GM12878 (cell line): ENCODE measurements at regions not wholly inside any gene's neighbourhood (a gene's known extent, or its start where the extent isn't known, plus 50 kb on each side); places are given as distances from the start of the nearest gene placed in this dataset.

Experiments
- ATAC-seq: fragments of 200-7000 bp; cut with Tn5 transposase; 3 replicates; pipeline ENCODE4 v1.9.1; 2020; ENCODE audit warnings: mild to moderate bottlenecking, moderate library complexity
- BruUV-seq: library from RNA; stranded (reverse); fragments of 400-500 nt; replicated peaks from 2 replicates; lab custom pipeline; 2021; lab: Mats Ljungman, UMichigan
- CTCF ChIA-PET: fragments of 300-600 bp; sonication (Branson Sonifier 250); formaldehyde crosslinking; extraction: SDS; loops from one replicate; lab custom pipeline; 2021; ENCODE audit warnings: inconsistent platforms; lab: Yijun Ruan, JAX
- POLR2A ChIA-PET: fragments of 350-600 bp; formaldehyde crosslinking; extraction: SDS; loops from one replicate; lab custom pipeline; 2021; ENCODE audit warnings: inconsistent platforms; lab: Charles Lee
- RAD21 ChIA-PET: fragments of 300-600 bp; sonication (Branson Sonifier 250); formaldehyde crosslinking; loops from one replicate; lab custom pipeline; 2023; ENCODE audit warnings: antibody characterized with exemption; ENCODE audit not compliant: unreplicated experiment; lab: Charles Lee
- SMC1A ChIA-PET: fragments of 300-600 bp; sonication (Branson Sonifier 250); formaldehyde crosslinking; loops from one replicate; lab custom pipeline; 2023; ENCODE audit not compliant: unreplicated experiment, uncharacterized antibody; lab: Charles Lee
- DNase-seq: peaks from one replicate; pipeline ENCODE4 v3.0.0-alpha.2; 2011; ENCODE audit warnings: low read depth, low spot score
- FAIRE-seq: peaks from 3 replicates; lab custom pipeline; 2011; peaks lifted over from hg19 to GRCh38; lab: Jason Lieb, UNC
- H2AFZ ChIP-seq: 2 replicates; pipeline ENCODE4 v1.6.0; 2011; ENCODE audit warnings: low read depth, low read length, control low read depth; ENCODE audit not compliant: control insufficient read depth
- H3K27ac ChIP-seq: 2 replicates; pipeline ENCODE4 v1.5.1; 2011; ENCODE audit warnings: control low read depth; ENCODE audit not compliant: control insufficient read depth, insufficient read depth
- H3K27me3 ChIP-seq, 2 experiments: replicated peaks in 1 of 2; 2 replicates each; pipeline versions ENCODE4 v1.6.0 to v1.6.1; 2011; ENCODE audit warnings: low read length in 1 of 2; ENCODE audit not compliant: control insufficient read depth in 2 of 2, insufficient read depth in 2 of 2
- H3K36me3 ChIP-seq, 2 experiments: 2 replicates each; pipeline ENCODE4 v1.5.1; 2011; ENCODE audit warnings: low read length in 1 of 2; ENCODE audit not compliant: control insufficient read depth in 2 of 2, insufficient read depth in 2 of 2
- H3K4me1 ChIP-seq: 2 replicates; pipeline ENCODE4 v1.6.1; 2011; ENCODE audit warnings: mild to moderate bottlenecking, low read length, moderate library complexity, mixed read lengths; ENCODE audit not compliant: control insufficient read depth, insufficient read depth
- H3K4me2 ChIP-seq: 2 replicates; pipeline ENCODE4 v1.6.0; 2011; ENCODE audit warnings: control low read depth; ENCODE audit not compliant: control insufficient read depth, insufficient read depth
- H3K4me3 ChIP-seq: fragments of 200-600 bp; sonication (generic); 2 replicates; pipeline ENCODE4 v1.5.1; 2016
- H3K79me2 ChIP-seq: 2 replicates; pipeline ENCODE4 v1.6.0; 2011; ENCODE audit warnings: low read length; ENCODE audit not compliant: control insufficient read depth, insufficient read depth
- H3K9ac ChIP-seq: 2 replicates; pipeline ENCODE4 v1.8.0; 2011; ENCODE audit warnings: low read length, control low read depth, mixed read lengths; ENCODE audit not compliant: control insufficient read depth, insufficient read depth
- H3K9me3 ChIP-seq: replicated peaks from 3 replicates; pipeline ENCODE4 v1.5.1; 2011; ENCODE audit warnings: mild to moderate bottlenecking, low read length; ENCODE audit not compliant: control insufficient read depth, insufficient read depth
- H4K20me1 ChIP-seq: 2 replicates; pipeline ENCODE4 v1.6.0; 2011; ENCODE audit not compliant: control insufficient read depth, insufficient read depth
- ETV6 ChIP-seq, 2 experiments: fragments of 450-650 bp in 1 of 2; IDR thresholded peaks in 1 of 2; conservative IDR thresholded peaks in 1 of 2; 2 replicates each; pipeline ENCODE4 v1.6.1; 2014; ENCODE audit warnings: antibody characterized with exemption in 1 of 2, borderline replicate concordance in 1 of 2, low read depth in 1 of 2, mild to moderate bottlenecking in 1 of 2, moderate library complexity in 1 of 2
- HCFC1 ChIP-seq: fragments of 150-350 bp; IDR thresholded peaks from 2 replicates; pipeline ENCODE4 v1.6.1; 2014; ENCODE audit warnings: low read length
- KAT2A ChIP-seq: conservative IDR thresholded peaks from 2 replicates; pipeline ENCODE4 v1.6.1; 2011; ENCODE audit warnings: low read depth, low read length; ENCODE audit not compliant: control insufficient read depth
- MTA3 ChIP-seq: IDR thresholded peaks from 2 replicates; pipeline ENCODE4 v1.6.1; 2012; ENCODE audit warnings: low read length, inconsistent platforms, borderline replicate concordance
- MXI1 ChIP-seq: fragments of 150-350 bp; IDR thresholded peaks from 2 replicates; pipeline ENCODE4 v1.6.1; 2011; ENCODE audit warnings: low read depth, mild to moderate bottlenecking, inconsistent platforms, low read length, improper control_type of control experiment
- RAD21 ChIP-seq: IDR thresholded peaks from 2 replicates; pipeline ENCODE4 v1.6.1; 2011; ENCODE audit warnings: mild to moderate bottlenecking, low read depth, low read length, moderate library complexity; ENCODE audit not compliant: insufficient read depth
- SP1 ChIP-seq: IDR thresholded peaks from one replicate; pipeline ENCODE4 v1.6.1; 2011; ENCODE audit warnings: low read depth, low read length
- TCF12 ChIP-seq: IDR thresholded peaks from 2 replicates; pipeline ENCODE4 v1.6.1; 2011; ENCODE audit warnings: low read depth, mild to moderate bottlenecking, low read length
- WRNIP1 ChIP-seq: IDR thresholded peaks from 2 replicates; pipeline ENCODE4 v1.6.1; 2011; ENCODE audit warnings: low read depth, low read length, improper control_type of control experiment, borderline replicate concordance
- ZNF207 ChIP-seq: fragments of 450-650 bp; IDR thresholded peaks from 2 replicates; pipeline ENCODE4 v1.6.1; 2014; ENCODE audit warnings: antibody characterized with exemption, mild to moderate bottlenecking, borderline replicate concordance
- ZNF24 ChIP-seq: fragments of 450-650 bp; IDR thresholded peaks from 2 replicates; pipeline ENCODE4 v1.6.1; 2017; ENCODE audit warnings: antibody characterized with exemption, mild to moderate bottlenecking
- WGBS: methylation state at CpG from one replicate; pipeline ENCODE4 v1.1.6; 2016; ENCODE audit warnings: low lambda C conversion rate; ENCODE audit not compliant: insufficient replicate concordance, insufficient coverage; ENCODE audit errors: missing lambda C conversion rate; 5-methylcytosine and 5-hydroxymethylcytosine counted together
- in situ Hi-C: fragments of 300-500 bp; cut with MboI; formaldehyde crosslinking; loops from 9 replicates; pipeline ENCODE4 v1.14.3; 2018; ENCODE audit warnings: mixed read lengths
- intact Hi-C: fragments of 100-400 bp; cut with micrococcal nuclease; formaldehyde crosslinking; loops from one replicate; pipeline ENCODE4 v1.14.2; 2022; ENCODE audit not compliant: unreplicated experiment
- TF ChIP-seq, protein P1 (sequence below): fragments of 450-650 bp; IDR thresholded peaks from 2 replicates; pipeline ENCODE4 v1.6.1; 2017; ENCODE audit warnings: low read depth, mild to moderate bottlenecking, moderate library complexity
- TF ChIP-seq, protein P2 (sequence below): fragments of 450-650 bp; formaldehyde crosslinking; IDR thresholded peaks from 2 replicates; pipeline ENCODE4 v1.4.0; 2022; ENCODE audit warnings: mild to moderate bottlenecking, moderate library complexity
- TF ChIP-seq, protein P3 (sequence below): IDR thresholded peaks from 2 replicates; pipeline ENCODE4 v1.6.1; 2012; ENCODE audit warnings: low read depth, low read length, improper control_type of control experiment
- TF ChIP-seq, protein P4 (sequence below): fragments of 450-650 bp; IDR thresholded peaks from 2 replicates; pipeline ENCODE4 v1.6.1; 2018; ENCODE audit warnings: borderline replicate concordance, mild to moderate bottlenecking; ENCODE audit not compliant: partially characterized antibody

DNA sequence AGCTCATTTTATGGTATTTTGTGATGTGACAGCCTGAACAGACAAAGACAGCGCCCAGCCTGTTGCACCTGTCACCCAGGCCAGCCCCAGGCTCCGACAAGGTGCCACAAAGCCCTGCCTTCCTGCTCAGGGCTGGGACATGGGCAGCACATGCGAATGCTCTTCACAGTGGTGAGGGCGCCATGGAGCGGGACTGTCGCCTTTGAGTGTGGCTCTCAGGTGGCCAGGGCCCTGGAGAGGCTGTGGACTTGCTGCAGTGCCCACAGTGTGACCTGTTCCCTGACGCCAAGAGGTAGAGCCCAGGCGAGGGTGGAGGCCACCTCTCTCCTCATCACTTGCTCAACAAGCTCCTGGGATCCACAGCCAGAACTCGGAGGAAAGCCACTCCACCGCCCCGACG lies 346.3 kb downstream of the SHANK2 start (continued):
- TF ChIP-seq TCF12, result no peak
- TF ChIP-seq RAD21, result no peak
- TF ChIP-seq WRNIP1, result no peak
- TF ChIP-seq, protein P1, sequence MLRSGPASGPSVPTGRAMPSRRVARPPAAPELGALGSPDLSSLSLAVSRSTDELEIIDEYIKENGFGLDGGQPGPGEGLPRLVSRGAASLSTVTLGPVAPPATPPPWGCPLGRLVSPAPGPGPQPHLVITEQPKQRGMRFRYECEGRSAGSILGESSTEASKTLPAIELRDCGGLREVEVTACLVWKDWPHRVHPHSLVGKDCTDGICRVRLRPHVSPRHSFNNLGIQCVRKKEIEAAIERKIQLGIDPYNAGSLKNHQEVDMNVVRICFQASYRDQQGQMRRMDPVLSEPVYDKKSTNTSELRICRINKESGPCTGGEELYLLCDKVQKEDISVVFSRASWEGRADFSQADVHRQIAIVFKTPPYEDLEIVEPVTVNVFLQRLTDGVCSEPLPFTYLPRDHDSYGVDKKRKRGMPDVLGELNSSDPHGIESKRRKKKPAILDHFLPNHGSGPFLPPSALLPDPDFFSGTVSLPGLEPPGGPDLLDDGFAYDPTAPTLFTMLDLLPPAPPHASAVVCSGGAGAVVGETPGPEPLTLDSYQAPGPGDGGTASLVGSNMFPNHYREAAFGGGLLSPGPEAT, result no peak
- TF ChIP-seq, protein P2, sequence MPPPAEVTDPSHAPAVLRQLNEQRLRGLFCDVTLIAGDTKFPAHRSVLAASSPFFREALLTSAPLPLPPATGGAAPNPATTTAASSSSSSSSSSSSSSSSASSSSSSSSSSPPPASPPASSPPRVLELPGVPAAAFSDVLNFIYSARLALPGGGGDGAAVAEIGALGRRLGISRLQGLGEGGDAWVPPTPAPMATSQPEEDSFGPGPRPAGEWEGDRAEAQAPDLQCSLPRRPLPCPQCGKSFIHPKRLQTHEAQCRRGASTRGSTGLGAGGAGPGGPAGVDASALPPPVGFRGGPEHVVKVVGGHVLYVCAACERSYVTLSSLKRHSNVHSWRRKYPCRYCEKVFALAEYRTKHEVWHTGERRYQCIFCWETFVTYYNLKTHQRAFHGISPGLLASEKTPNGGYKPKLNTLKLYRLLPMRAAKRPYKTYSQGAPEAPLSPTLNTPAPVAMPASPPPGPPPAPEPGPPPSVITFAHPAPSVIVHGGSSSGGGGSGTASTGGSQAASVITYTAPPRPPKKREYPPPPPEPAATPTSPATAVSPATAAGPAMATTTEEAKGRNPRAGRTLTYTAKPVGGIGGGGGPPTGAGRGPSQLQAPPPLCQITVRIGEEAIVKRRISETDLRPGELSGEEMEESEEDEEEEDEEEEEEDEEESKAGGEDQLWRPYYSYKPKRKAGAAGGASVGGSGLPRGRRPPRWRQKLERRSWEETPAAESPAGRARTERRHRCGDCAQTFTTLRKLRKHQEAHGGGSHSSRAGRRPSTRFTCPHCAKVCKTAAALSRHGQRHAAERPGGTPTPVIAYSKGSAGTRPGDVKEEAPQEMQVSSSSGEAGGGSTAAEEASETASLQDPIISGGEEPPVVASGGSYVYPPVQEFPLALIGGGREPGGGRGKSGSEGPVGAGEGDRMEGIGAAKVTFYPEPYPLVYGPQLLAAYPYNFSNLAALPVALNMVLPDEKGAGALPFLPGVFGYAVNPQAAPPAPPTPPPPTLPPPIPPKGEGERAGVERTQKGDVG (CRISPR knock-in tag), result no peak
- no peak for TF ChIP-seq KAT2A
- no peak for TF ChIP-seq ZNF207

DNA sequence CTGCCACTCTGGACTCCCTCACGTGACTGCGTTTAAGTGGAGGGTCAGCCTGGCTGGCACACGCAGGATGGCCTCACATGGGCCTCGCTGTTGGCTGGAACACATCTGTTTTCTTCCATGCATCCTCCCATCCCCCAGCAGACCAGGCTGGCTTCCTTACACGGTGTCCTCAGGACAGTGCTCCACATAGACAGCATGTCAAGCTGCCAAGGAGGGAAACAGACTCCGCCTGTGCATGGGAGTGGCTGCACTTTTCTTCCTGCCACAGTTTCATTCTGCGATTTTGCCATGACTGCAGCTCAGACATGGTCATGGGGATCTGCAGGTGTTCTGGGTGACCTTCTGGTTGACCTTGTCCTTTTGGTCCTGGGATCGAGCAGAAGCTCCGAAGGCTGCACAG lies 344.2 kb downstream of the SHANK2 start:
- BruUV-seq, result no TSS peak
- WGBS, result 26% methylated on average over 9 of the region's 9 CpGs
- H3K4me1 ChIP-seq, result no peaks in the 10 kb centered on the region
- ChIA-PET POLR2A (no interaction called here), CTCF (no interaction called here), RAD21 (no interaction called here), SMC1A (no interaction called here)
- H3K36me3 ChIP-seq, result no peaks in the 10 kb centered on the region
- intact Hi-C loops, result no loop called here
- no peak overlapping the region for H3K4me2 ChIP-seq
- FAIRE-seq, result no peak
- no peak overlapping the region for H3K27ac ChIP-seq
- in situ Hi-C loops, result no loop called here
- H3K79me2 ChIP-seq, result no peaks in the 10 kb centered on the region
- no peaks in the 10 kb centered on the region; the same call in 2 of the 3 replicates for H3K9me3 ChIP-seq
- no peaks in the 10 kb centered on the region; a peak in 1 of 4 replicates for H3K27me3 ChIP-seq
- H3K9ac ChIP-seq, result no peak overlapping the region
- no peak overlapping the region for H3K4me3 ChIP-seq
- DNase-seq, result no peak
- ATAC-seq, result no peak
- no peak overlapping the region for H2AFZ ChIP-seq
- H4K20me1 ChIP-seq, result no peaks in the 10 kb centered on the region
- no peak for TF ChIP-seq SP1
- TF ChIP-seq HCFC1, result no peak
- TF ChIP-seq ETV6 (conservative IDR thresholded peaks at IDR 0.05 in 1 of 2, IDR thresholded peaks at IDR 0.05 in 1 of 2; ENCODE audit: borderline replicate concordance in 1 of 2, low read depth in 1 of 2), result no peak
- TF ChIP-seq MXI1, result no peak
- TF ChIP-seq MTA3, result no peak
- TF ChIP-seq ZNF24, result no peak
- TF ChIP-seq, protein P3, sequence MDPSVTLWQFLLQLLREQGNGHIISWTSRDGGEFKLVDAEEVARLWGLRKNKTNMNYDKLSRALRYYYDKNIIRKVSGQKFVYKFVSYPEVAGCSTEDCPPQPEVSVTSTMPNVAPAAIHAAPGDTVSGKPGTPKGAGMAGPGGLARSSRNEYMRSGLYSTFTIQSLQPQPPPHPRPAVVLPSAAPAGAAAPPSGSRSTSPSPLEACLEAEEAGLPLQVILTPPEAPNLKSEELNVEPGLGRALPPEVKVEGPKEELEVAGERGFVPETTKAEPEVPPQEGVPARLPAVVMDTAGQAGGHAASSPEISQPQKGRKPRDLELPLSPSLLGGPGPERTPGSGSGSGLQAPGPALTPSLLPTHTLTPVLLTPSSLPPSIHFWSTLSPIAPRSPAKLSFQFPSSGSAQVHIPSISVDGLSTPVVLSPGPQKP, result no peak
- TF ChIP-seq, protein P4, sequence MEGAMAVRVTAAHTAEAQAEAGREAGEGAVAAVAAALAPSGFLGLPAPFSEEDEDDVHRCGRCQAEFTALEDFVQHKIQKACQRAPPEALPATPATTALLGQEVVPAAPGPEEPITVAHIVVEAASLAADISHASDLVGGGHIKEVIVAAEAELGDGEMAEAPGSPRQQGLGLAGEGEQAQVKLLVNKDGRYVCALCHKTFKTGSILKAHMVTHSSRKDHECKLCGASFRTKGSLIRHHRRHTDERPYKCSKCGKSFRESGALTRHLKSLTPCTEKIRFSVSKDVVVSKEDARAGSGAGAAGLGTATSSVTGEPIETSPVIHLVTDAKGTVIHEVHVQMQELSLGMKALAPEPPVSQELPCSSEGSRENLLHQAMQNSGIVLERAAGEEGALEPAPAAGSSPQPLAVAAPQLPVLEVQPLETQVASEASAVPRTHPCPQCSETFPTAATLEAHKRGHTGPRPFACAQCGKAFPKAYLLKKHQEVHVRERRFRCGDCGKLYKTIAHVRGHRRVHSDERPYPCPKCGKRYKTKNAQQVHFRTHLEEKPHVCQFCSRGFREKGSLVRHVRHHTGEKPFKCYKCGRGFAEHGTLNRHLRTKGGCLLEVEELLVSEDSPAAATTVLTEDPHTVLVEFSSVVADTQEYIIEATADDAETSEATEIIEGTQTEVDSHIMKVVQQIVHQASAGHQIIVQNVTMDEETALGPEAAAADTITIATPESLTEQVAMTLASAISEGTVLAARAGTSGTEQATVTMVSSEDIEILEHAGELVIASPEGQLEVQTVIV, result no peak
